ENCODE measurements at regions not wholly inside any gene's neighbourhood (a gene's known extent, or its start where the extent isn't known, plus 50 kb on each side); places are given as distances from the start of the nearest gene placed in this dataset.

DNA sequence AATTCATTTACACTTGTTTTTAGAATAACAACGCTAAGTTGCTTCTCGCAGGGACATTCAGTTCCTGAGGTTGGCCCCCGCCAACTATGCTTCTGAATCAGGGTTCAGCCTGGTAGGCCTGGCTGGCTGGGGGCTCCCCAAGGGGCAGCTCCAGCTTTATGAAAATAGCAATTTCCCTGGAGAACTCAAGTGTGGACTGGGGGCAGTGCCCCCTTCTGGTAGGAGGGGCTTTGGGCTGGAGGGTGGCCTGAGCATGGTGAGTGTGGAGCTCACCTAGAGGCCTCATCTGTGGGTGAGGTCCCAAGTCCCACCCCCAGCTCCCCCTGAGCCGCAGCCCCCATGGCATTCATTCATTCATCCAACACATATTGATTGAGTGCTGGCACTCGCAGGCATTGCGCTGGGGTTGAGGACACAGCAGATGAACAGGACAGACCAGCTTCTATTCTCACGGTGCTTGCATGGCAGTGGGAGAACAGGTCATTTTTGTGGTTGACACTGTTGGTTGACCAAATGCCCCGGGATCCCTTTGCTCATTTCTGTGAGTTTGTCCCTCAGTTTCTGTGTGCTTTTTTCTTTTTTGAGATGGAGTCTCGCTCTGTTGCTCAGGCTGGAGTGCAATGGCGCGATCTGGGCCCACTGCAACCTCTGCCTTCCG is 79.2 kb downstream of the UBIAD1 start:
- dilution Hi-C loops (cut with MboI; ENCODE audit: extremely low pct_ligation_motif_present, low sequenced_read_pairs) = no loop called here
- Histone ChIP-seq H3K9me1 (replicated peaks; ENCODE audit: control insufficient read depth, extremely low read depth, insufficient read depth, low read length) (no peaks in the 10 kb centered on the region), H3K4me3 (replicated peaks in 1 of 3; ENCODE audit: insufficient read depth in 1 of 3, low read depth in 1 of 3, low read length in 3 of 3) (no peak overlapping the region), H2AFZ (ENCODE audit: low read depth, low read length) (no peak overlapping the region), H3K4me1 (ENCODE audit: control insufficient read depth, extremely low read depth, insufficient read depth, low read length) (no peaks in the 10 kb centered on the region), H3K4me2 (ENCODE audit: insufficient read depth, low read length) (no peak overlapping the region), H3K27me3 (ENCODE audit: control insufficient read depth in 2 of 2, insufficient read depth in 2 of 2, low read length in 2 of 2) (peaks cover 0 to 3% of the 10 kb centered on the region in 2 experiments), H3K36me3 (ENCODE audit: control insufficient read depth in 2 of 2, extremely low read depth in 1 of 2, insufficient read depth in 2 of 2, low read length in 2 of 2) (no peaks in the 10 kb centered on the region), H3K27ac (ENCODE audit: insufficient read depth, low read depth, low read length) (no peak overlapping the region), H3K79me2 (ENCODE audit: control insufficient read depth, insufficient read depth, low read length) (no peaks in the 10 kb centered on the region), H4K20me1 (replicated peaks; ENCODE audit: control insufficient read depth, extremely low read depth, insufficient read depth, low read length) (no peaks in the 10 kb centered on the region), H3K9me3 (replicated peaks; ENCODE audit: control insufficient read depth, insufficient read depth, low read length) (no peaks in the 10 kb centered on the region), H3K9ac (replicated peaks; ENCODE audit: extremely low read depth, insufficient read depth, low read length) (no peak overlapping the region)
- DNase-seq (ENCODE audit: low read depth, low spot score) = no peak
- BruUV-seq (replicated peaks) = no TSS peak
- FAIRE-seq = no peak
- TF ChIP-seq GATA2 (IDR thresholded peaks at IDR 0.05; ENCODE audit: insufficient read depth, insufficient read length, low read depth, low read length) (no peak), CTCF (IDR thresholded peaks at IDR 0.05; ENCODE audit: extremely low read depth in 1 of 2, insufficient read depth in 1 of 2, low read depth in 1 of 2, low read length in 2 of 2) (no peak), MAX (IDR thresholded peaks at IDR 0.05; ENCODE audit: insufficient read depth, insufficient read length) (no peak), POLR2A (IDR thresholded peaks at IDR 0.05; ENCODE audit: low read depth, low read length) (no peak)
- intact Hi-C loops (cut with micrococcal nuclease) = no loop called here
- CTCF ChIA-PET = interaction anchor here (1.1 to 1.9 kb wide), 2 partner anchors 110 to 293 kb away, joined by 3 to 5 read pairs; no protein-coding TSS in a partner anchor
- POLR2A ChIA-PET = no interaction called here

Measured in endothelial cell of umbilical vein (primary cell).